ENCODE measurements at regions not wholly inside any gene's neighbourhood (a gene's known extent, or its start where the extent isn't known, plus 50 kb on each side); places are given as distances from the start of the nearest gene placed in this dataset.

DNA sequence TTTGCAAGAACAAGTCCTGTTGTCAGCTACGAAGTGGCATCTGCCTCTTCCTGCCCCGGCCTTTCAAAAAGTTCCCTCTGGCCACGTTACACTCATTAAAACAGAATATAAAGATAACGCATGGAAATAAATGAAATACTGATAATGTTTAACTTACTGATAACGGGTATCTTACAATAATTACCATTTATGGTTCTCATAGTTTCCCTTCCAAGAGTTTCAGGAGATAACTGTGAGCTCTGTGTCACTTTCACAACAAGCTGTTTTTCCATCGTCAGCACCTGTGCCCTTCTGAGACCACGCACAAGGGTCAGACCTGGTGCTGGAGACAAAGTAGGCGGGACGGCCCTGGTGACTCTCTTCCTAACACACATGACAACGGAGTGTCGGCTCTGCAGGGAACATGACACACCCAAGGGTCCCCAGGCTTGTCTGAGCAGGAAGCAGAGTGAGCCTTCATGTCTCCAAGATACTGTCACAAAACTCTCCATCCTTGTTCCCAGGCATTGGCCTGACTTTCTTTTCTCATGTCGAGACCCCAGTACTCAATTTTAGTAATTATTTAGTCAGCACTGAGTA lies 86.2 kb upstream of the THBS2 start:
- Histone ChIP-seq H3K9me2 (replicated peaks; ENCODE audit: insufficient read depth, low read length) (no peaks in the 10 kb centered on the region), H3K36me3 (ENCODE audit: insufficient read depth, low read length) (no peaks in the 10 kb centered on the region), H3K4me3 (ENCODE audit: low read length) (no peak overlapping the region), H4K20me1 (ENCODE audit: insufficient read depth, low read depth, low read length) (no peaks in the 10 kb centered on the region), H3K79me2 (ENCODE audit: low read length) (no peaks in the 10 kb centered on the region), H3K27me3 (ENCODE audit: low read length) (no peaks in the 10 kb centered on the region), H3K9ac (ENCODE audit: low read length) (no peak overlapping the region), H2AFZ (ENCODE audit: low read length) (no peak overlapping the region), H3K4me2 (ENCODE audit: low read depth, low read length, poor library complexity, severe bottlenecking) (no peak overlapping the region), H3K27ac (ENCODE audit: low read length) (no peak overlapping the region), H3K9me3 (ENCODE audit: low read length) (no peaks in the 10 kb centered on the region), H3K4me1 (ENCODE audit: low read length) (no peaks in the 10 kb centered on the region)
- DNase-seq: no peak

- H3K27ac ChIP-seq (ENCODE audit: low read length): no peak overlapping the region
- H3K4me1 ChIP-seq (ENCODE audit: low read length): no peaks in the 10 kb centered on the region
- no peak for DNase-seq
- H3K36me3 ChIP-seq (ENCODE audit: insufficient read depth, low read length): no peaks in the 10 kb centered on the region
- H3K9me2 ChIP-seq (replicated peaks; ENCODE audit: insufficient read depth, low read length): no peaks in the 10 kb centered on the region
- H3K79me2 ChIP-seq (ENCODE audit: low read length): no peaks in the 10 kb centered on the region
- H3K9me3 ChIP-seq (ENCODE audit: low read length): no peaks in the 10 kb centered on the region
- no peak overlapping the region for H3K9ac ChIP-seq (ENCODE audit: low read length)
- no peaks in the 10 kb centered on the region for H4K20me1 ChIP-seq (ENCODE audit: insufficient read depth, low read depth, low read length)
- H3K27me3 ChIP-seq (ENCODE audit: low read length): no peaks in the 10 kb centered on the region
- H2AFZ ChIP-seq (ENCODE audit: low read length): no peak overlapping the region
- no peak overlapping the region for H3K4me3 ChIP-seq (ENCODE audit: low read length)
- H3K4me2 ChIP-seq (ENCODE audit: low read depth, low read length, poor library complexity, severe bottlenecking): no peak overlapping the region
Measured at GRCh38 chr6:169339025-169339424, 85.4 kb upstream of the THBS2 start.

DNA sequence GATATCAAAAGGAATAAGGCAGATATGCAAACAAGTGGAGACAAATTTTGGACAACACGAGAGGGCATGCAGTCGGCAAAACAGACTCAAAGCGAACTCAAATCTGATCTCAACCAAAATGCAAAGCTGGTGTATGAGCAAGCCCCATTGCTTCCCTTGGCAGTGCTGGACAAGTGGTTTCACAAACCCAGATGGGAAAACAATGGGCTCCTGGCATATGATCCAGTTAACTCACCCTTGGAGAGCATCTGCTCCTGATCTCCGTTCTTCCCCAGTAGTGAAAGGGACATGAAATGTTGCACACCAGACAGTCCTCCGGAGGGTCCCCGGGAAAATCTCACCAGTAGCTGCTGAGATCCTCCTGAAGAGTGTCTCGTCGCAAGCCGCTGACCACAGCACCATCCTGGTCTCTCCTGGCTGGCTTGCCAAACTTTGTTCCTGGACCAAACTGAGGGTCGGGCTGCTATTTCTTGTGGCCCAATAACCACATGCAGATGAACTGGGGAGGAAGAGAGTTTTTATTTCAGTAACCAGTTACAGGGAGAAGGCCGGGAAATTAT lies 84.3 kb upstream of the THBS2 start:
- Histone ChIP-seq H3K79me2 (ENCODE audit: low read length) (no peaks in the 10 kb centered on the region), H3K9me2 (replicated peaks; ENCODE audit: insufficient read depth, low read length) (no peaks in the 10 kb centered on the region), H3K27ac (ENCODE audit: low read length) (no peak overlapping the region), H4K20me1 (ENCODE audit: insufficient read depth, low read depth, low read length) (no peaks in the 10 kb centered on the region), H3K27me3 (ENCODE audit: low read length) (no peaks in the 10 kb centered on the region), H3K9me3 (ENCODE audit: low read length) (no peaks in the 10 kb centered on the region), H3K4me1 (ENCODE audit: low read length) (no peaks in the 10 kb centered on the region), H3K4me2 (ENCODE audit: low read depth, low read length, poor library complexity, severe bottlenecking) (no peak overlapping the region), H3K9ac (ENCODE audit: low read length) (no peak overlapping the region), H3K4me3 (ENCODE audit: low read length) (no peak overlapping the region), H3K36me3 (ENCODE audit: insufficient read depth, low read length) (no peaks in the 10 kb centered on the region), H2AFZ (ENCODE audit: low read length) (no peak overlapping the region)
- no peak for DNase-seq

GRCh38 chr6:169335301-169335700 lies 81.7 kb upstream of the THBS2 start:
- no peak overlapping the region for H3K9ac ChIP-seq (ENCODE audit: low read length)
- no peaks in the 10 kb centered on the region for H3K9me2 ChIP-seq (replicated peaks; ENCODE audit: insufficient read depth, low read length)
- H3K79me2 ChIP-seq (ENCODE audit: low read length): no peaks in the 10 kb centered on the region
- no peak overlapping the region for H3K27ac ChIP-seq (ENCODE audit: low read length)
- no peaks in the 10 kb centered on the region for H3K36me3 ChIP-seq (ENCODE audit: insufficient read depth, low read length)
- peak; percentile 5 for DNase-seq
- no peak overlapping the region for H3K4me2 ChIP-seq (ENCODE audit: low read depth, low read length, poor library complexity, severe bottlenecking)
- H2AFZ ChIP-seq (ENCODE audit: low read length): no peak overlapping the region
- H3K4me3 ChIP-seq (ENCODE audit: low read length): no peak overlapping the region
- H4K20me1 ChIP-seq (ENCODE audit: insufficient read depth, low read depth, low read length): no peaks in the 10 kb centered on the region
- no peaks in the 10 kb centered on the region for H3K9me3 ChIP-seq (ENCODE audit: low read length)
- no peaks in the 10 kb centered on the region for H3K27me3 ChIP-seq (ENCODE audit: low read length)
- H3K4me1 ChIP-seq (ENCODE audit: low read length): no peaks in the 10 kb centered on the region

DNA sequence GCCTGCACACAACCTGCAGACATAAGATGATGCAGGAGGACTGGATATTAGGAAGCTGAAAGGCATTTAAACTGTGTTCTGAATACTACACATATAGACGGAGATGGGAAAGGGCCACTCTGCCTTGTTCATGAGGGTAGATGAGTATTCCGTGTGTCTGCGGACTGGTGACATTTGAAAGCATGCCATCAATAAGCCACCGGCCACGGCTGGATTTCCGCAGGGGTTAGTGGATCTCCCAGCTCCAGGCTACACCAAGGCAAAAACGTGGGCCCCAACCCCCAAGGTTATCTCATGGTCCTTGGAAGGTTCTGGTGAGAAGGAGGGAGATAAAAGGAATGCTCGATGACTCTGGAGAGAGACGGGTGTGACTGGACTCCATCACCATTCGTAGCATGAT lies 78.6 kb upstream of the THBS2 start:
- H3K79me2 ChIP-seq (ENCODE audit: low read length): no peaks in the 10 kb centered on the region
- no peak overlapping the region for H3K4me2 ChIP-seq (ENCODE audit: low read depth, low read length, poor library complexity, severe bottlenecking)
- H3K9ac ChIP-seq (ENCODE audit: low read length): no peak overlapping the region
- no peaks in the 10 kb centered on the region for H3K36me3 ChIP-seq (ENCODE audit: insufficient read depth, low read length)
- no peak for DNase-seq
- H3K9me2 ChIP-seq (replicated peaks; ENCODE audit: insufficient read depth, low read length): no peaks in the 10 kb centered on the region
- no peaks in the 10 kb centered on the region for H3K27me3 ChIP-seq (ENCODE audit: low read length)
- no peaks in the 10 kb centered on the region for H4K20me1 ChIP-seq (ENCODE audit: insufficient read depth, low read depth, low read length)
- no peaks in the 10 kb centered on the region for H3K4me1 ChIP-seq (ENCODE audit: low read length)
- no peak overlapping the region for H2AFZ ChIP-seq (ENCODE audit: low read length)
- H3K9me3 ChIP-seq (ENCODE audit: low read length): no peaks in the 10 kb centered on the region
- no peak overlapping the region for H3K4me3 ChIP-seq (ENCODE audit: low read length)
- no peak overlapping the region for H3K27ac ChIP-seq (ENCODE audit: low read length)

DNA sequence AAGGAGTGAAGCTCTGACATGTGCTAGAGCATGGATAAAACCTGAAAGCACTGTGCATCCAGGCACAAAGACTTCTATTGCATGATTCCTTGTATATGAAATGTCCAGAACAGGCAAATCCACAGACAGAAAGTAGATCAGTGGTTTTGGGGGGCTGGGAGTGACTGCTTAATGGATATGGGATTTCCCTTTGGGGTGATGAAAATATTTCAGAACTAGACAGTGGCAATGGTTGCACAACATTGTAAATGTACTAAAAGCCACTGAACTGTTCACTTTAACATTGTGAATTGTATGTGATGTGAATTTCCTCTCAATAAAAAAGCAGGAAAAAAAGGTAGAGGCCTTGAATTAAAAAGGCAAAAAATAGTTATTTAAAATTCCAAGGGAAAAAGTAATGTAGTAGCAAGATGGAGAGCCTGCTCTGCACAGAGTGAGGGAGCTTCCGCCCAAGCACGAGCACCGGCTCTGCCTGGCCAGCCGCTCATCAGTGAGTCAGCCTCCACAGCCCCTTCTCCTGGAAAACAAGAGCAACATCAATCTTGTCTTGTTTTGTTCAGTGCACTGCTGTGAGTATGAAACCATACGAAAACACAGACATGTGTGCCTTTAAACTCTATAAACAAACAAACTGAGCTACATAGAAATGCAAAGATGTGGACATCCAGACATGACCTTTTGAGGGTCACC lies 74.6 kb upstream of the THBS2 start:
- no peaks in the 10 kb centered on the region for H4K20me1 ChIP-seq (ENCODE audit: insufficient read depth, low read depth, low read length)
- H3K9me2 ChIP-seq (replicated peaks; ENCODE audit: insufficient read depth, low read length): no peaks in the 10 kb centered on the region
- no peaks in the 10 kb centered on the region for H3K36me3 ChIP-seq (ENCODE audit: insufficient read depth, low read length)
- H3K4me2 ChIP-seq (ENCODE audit: low read depth, low read length, poor library complexity, severe bottlenecking): no peak overlapping the region
- no peaks in the 10 kb centered on the region for H3K9me3 ChIP-seq (ENCODE audit: low read length)
- no peak overlapping the region for H3K27ac ChIP-seq (ENCODE audit: low read length)
- no peak overlapping the region for H2AFZ ChIP-seq (ENCODE audit: low read length)
- H3K9ac ChIP-seq (ENCODE audit: low read length): no peak overlapping the region
- H3K4me1 ChIP-seq (ENCODE audit: low read length): no peaks in the 10 kb centered on the region
- no peak for DNase-seq
- H3K4me3 ChIP-seq (ENCODE audit: low read length): no peak overlapping the region
- H3K79me2 ChIP-seq (ENCODE audit: low read length): no peaks in the 10 kb centered on the region
- H3K27me3 ChIP-seq (ENCODE audit: low read length): no peaks in the 10 kb centered on the region

- Histone ChIP-seq H3K36me3 (ENCODE audit: insufficient read depth, low read length) (no peaks in the 10 kb centered on the region), H3K9ac (ENCODE audit: low read length) (no peak overlapping the region), H3K9me2 (replicated peaks; ENCODE audit: insufficient read depth, low read length) (no peaks in the 10 kb centered on the region), H3K27me3 (ENCODE audit: low read length) (no peaks in the 10 kb centered on the region), H4K20me1 (ENCODE audit: insufficient read depth, low read depth, low read length) (no peaks in the 10 kb centered on the region), H3K79me2 (ENCODE audit: low read length) (no peaks in the 10 kb centered on the region), H2AFZ (ENCODE audit: low read length) (no peak overlapping the region), H3K4me1 (ENCODE audit: low read length) (no peaks in the 10 kb centered on the region), H3K27ac (ENCODE audit: low read length) (no peak overlapping the region), H3K4me2 (ENCODE audit: low read depth, low read length, poor library complexity, severe bottlenecking) (no peak overlapping the region), H3K9me3 (ENCODE audit: low read length) (no peaks in the 10 kb centered on the region), H3K4me3 (ENCODE audit: low read length) (no peak overlapping the region)
- peak; percentile 73 for DNase-seq
Measured at GRCh38 chr6:169326067-169326799, 72.6 kb upstream of the THBS2 start.

- no peaks in the 10 kb centered on the region for H3K36me3 ChIP-seq (ENCODE audit: insufficient read depth, low read length)
- no peak overlapping the region for H3K4me2 ChIP-seq (ENCODE audit: low read depth, low read length, poor library complexity, severe bottlenecking)
Measured at GRCh38 chr6:169324656-169325459, 71.2 kb upstream of the THBS2 start.

More at GRCh38 chr6:169324656-169325459, 71.2 kb upstream of the THBS2 start:
- Histone ChIP-seq H3K27me3 (ENCODE audit: low read length) (no peaks in the 10 kb centered on the region), H3K9me3 (ENCODE audit: low read length) (no peaks in the 10 kb centered on the region), H3K9ac (ENCODE audit: low read length) (no peak overlapping the region), H3K79me2 (ENCODE audit: low read length) (no peaks in the 10 kb centered on the region), H2AFZ (ENCODE audit: low read length) (no peak overlapping the region), H4K20me1 (ENCODE audit: insufficient read depth, low read depth, low read length) (no peaks in the 10 kb centered on the region), H3K27ac (ENCODE audit: low read length) (no peak overlapping the region), H3K4me3 (ENCODE audit: low read length) (no peak overlapping the region), H3K4me1 (ENCODE audit: low read length) (no peaks in the 10 kb centered on the region), H3K9me2 (replicated peaks; ENCODE audit: insufficient read depth, low read length) (no peaks in the 10 kb centered on the region)
- no peak for DNase-seq
